K562 (cell line): ENCODE measurements at regions not wholly inside any gene's neighbourhood (a gene's known extent, or its start where the extent isn't known, plus 50 kb on each side); places are given as distances from the start of the nearest gene placed in this dataset.
A peak's percentile ranks its signal among the peaks of the same experiment; 100 is the strongest.

Experiments
- ATAC-seq: fragments of 200-7000 bp; cut with Tn5 transposase; 3 replicates; pipeline ENCODE4 v1.9.1; 2020; ENCODE audit warnings: moderate library complexity
- BruUV-seq: library from RNA; stranded (reverse); fragments of 400-500 nt; replicated peaks from 2 replicates; lab custom pipeline; 2021; lab: Mats Ljungman, UMichigan
- CTCF ChIA-PET: fragments of 300-600 bp; formaldehyde crosslinking; extraction: SDS; loops from one replicate; lab custom pipeline; 2021; ENCODE audit warnings: low intra/inter-chr PET ratio; lab: Yijun Ruan, JAX
- POLR2A ChIA-PET: fragments of 300-600, 350-650 bp; sonication (Branson Sonifier 250); formaldehyde crosslinking; extraction: SDS; loops from one replicate; lab custom pipeline; 2021; ENCODE audit warnings: antibody characterized with exemption, inconsistent platforms; lab: Yijun Ruan, JAX
- DNase-seq, 4 experiments: peaks; one replicate each; pipeline versions ENCODE4 v3.0.0 to v3.0.0-alpha.2; 2011 to 2018; ENCODE audit warnings: low spot score in 3 of 4, mixed read lengths in 3 of 4; ENCODE audit errors: extremely low read depth in 1 of 4
- FAIRE-seq: peaks from 2 replicates; lab custom pipeline; 2011; peaks lifted over from hg19 to GRCh38; lab: Jason Lieb, UNC
- H2AFZ ChIP-seq: 2 replicates; pipeline ENCODE4 v1.6.0; 2011; ENCODE audit warnings: low read depth, low read length, control low read depth, inconsistent platforms
- H3K27ac ChIP-seq: fragments of 200-600 bp; 3 replicates; pipeline ENCODE4 v1.8.0; 2011; ENCODE audit warnings: low read depth, mild to moderate bottlenecking, control low read depth, inconsistent platforms, low read length, moderate library complexity, mixed read lengths; ENCODE audit errors: extremely low read depth
- H3K27me3 ChIP-seq, 2 experiments: fragments of 300-600 bp in 1 of 2; 2 replicates in 1 of 2; 3 replicates in 1 of 2; pipeline versions ENCODE4 v1.6.0 to v1.8.0; 2011; ENCODE audit warnings: inconsistent platforms in 2 of 2, low read length in 2 of 2, mild to moderate bottlenecking in 1 of 2, mixed read lengths in 1 of 2, moderate library complexity in 1 of 2; ENCODE audit not compliant: control insufficient read depth in 2 of 2, insufficient read depth in 2 of 2
- H3K36me3 ChIP-seq: fragments of 300-600 bp; 3 replicates; pipeline ENCODE4 v1.8.0; 2011; ENCODE audit warnings: mild to moderate bottlenecking, low read length, inconsistent platforms; ENCODE audit not compliant: control insufficient read depth, insufficient read depth
- H3K4me1 ChIP-seq, 2 experiments: fragments of 200-600 bp in 1 of 2; replicated peaks in 1 of 2; 2 replicates in 1 of 2; 3 replicates in 1 of 2; pipeline versions ENCODE4 v1.5.1 to v1.8.0; 2011; ENCODE audit warnings: inconsistent platforms in 2 of 2, low read length in 2 of 2, mild to moderate bottlenecking in 1 of 2, mixed read lengths in 1 of 2, moderate library complexity in 1 of 2; ENCODE audit not compliant: control insufficient read depth in 2 of 2, insufficient read depth in 2 of 2
- H3K4me2 ChIP-seq: 2 replicates; pipeline ENCODE4 v1.6.1; 2011; ENCODE audit warnings: low read length, control low read depth, inconsistent platforms, mixed read lengths; ENCODE audit not compliant: insufficient read depth
- H3K4me3 ChIP-seq: fragments of 200-600 bp; sonication (generic), shearing (Covaris generic); 2 replicates; pipeline ENCODE4 v1.5.1; 2016; ENCODE audit warnings: control low read depth, inconsistent platforms
- H3K79me2 ChIP-seq: fragments of 200-600 bp; 3 replicates; pipeline ENCODE4 v1.8.0; 2011; ENCODE audit warnings: low read length, inconsistent platforms; ENCODE audit not compliant: control insufficient read depth, insufficient read depth
- H3K9ac ChIP-seq, 2 experiments: 2 replicates each; pipeline versions ENCODE4 v1.6.0 to v1.6.1; 2011; ENCODE audit warnings: low read depth in 2 of 2, low read length in 2 of 2, control low read depth in 1 of 2, inconsistent platforms in 1 of 2, mild to moderate bottlenecking in 1 of 2, mixed read lengths in 1 of 2; ENCODE audit not compliant: insufficient read depth in 1 of 2
- H3K9me1 ChIP-seq: one replicate; pipeline ENCODE4 v1.6.0; 2011; ENCODE audit warnings: inconsistent platforms, mild to moderate bottlenecking, low read length, moderate library complexity; ENCODE audit not compliant: control insufficient read depth, insufficient read depth
- H3K9me3 ChIP-seq: replicated peaks from 2 replicates; pipeline ENCODE4 v1.5.1; 2011; ENCODE audit warnings: low read depth, low read length, inconsistent platforms; ENCODE audit not compliant: control insufficient read depth, insufficient read depth
- H4K20me1 ChIP-seq: replicated peaks from 2 replicates; pipeline ENCODE4 v1.6.1; 2011; ENCODE audit warnings: low read length, inconsistent platforms, mixed read lengths; ENCODE audit not compliant: control insufficient read depth, insufficient read depth
- ESRRA ChIP-seq: fragments of 450-650 bp; IDR thresholded peaks from 2 replicates; pipeline ENCODE4 v1.6.1; 2014; ENCODE audit warnings: low read depth, mild to moderate bottlenecking, moderate library complexity, borderline replicate concordance
- HDAC3 ChIP-seq: fragments of 450-650 bp; IDR thresholded peaks from 2 replicates; pipeline ENCODE4 v1.6.1; 2018; ENCODE audit warnings: borderline replicate concordance, mild to moderate bottlenecking, moderate library complexity; ENCODE audit not compliant: partially characterized antibody
- SMARCC2 ChIP-seq: fragments of 450-650 bp; IDR thresholded peaks from 2 replicates; pipeline ENCODE4 v1.6.1; 2017; ENCODE audit warnings: antibody characterized with exemption, moderate library complexity, mild to moderate bottlenecking, low read depth
- SREBF2 ChIP-seq: sonication (generic); formaldehyde crosslinking; IDR thresholded peaks from 2 replicates; pipeline ENCODE4 v1.4.0; 2020; ENCODE audit warnings: mild to moderate bottlenecking, missing genetic modification reagents
- TCFL5 ChIP-seq: fragments of 250-450 bp; sonication (Bioruptor Pico); conservative IDR thresholded peaks from 2 replicates; pipeline ENCODE4 v1.6.1; 2021; ENCODE audit warnings: mild to moderate bottlenecking, moderate library complexity, matching md5 sums
- TRIM28 ChIP-seq: fragments of 450-650 bp; IDR thresholded peaks from 2 replicates; pipeline ENCODE4 v1.6.1; 2017
- ZNF77 ChIP-seq: fragments of 250-450 bp; sonication (Bioruptor Pico); IDR thresholded peaks from 2 replicates; pipeline ENCODE4 v1.5.0; 2020
- WGBS: fragments of 100-300 bp; shearing (Covaris generic); methylation state at CpG from one replicate; pipeline ENCODE4 v1.1.6; 2016; ENCODE audit warnings: low coverage, mixed read lengths; ENCODE audit not compliant: insufficient coverage; ENCODE audit errors: missing lambda C conversion rate; 5-methylcytosine and 5-hydroxymethylcytosine counted together
- in situ Hi-C: fragments of 300-500 bp; cut with MboI; formaldehyde crosslinking; loops from 4 replicates; pipeline ENCODE4 v1.15.0; 2018; ENCODE audit warnings: inconsistent platforms, mixed read lengths
- intact Hi-C: fragments of 100-400 bp; cut with micrococcal nuclease; formaldehyde crosslinking; loops from 2 replicates; pipeline ENCODE4 v1.14.2; 2022
- TF ChIP-seq, protein P1 (sequence below): sonication (generic); formaldehyde crosslinking; IDR thresholded peaks from 2 replicates; pipeline ENCODE4 v1.5.0; 2020; ENCODE audit warnings: missing genetic modification reagents

DNA sequence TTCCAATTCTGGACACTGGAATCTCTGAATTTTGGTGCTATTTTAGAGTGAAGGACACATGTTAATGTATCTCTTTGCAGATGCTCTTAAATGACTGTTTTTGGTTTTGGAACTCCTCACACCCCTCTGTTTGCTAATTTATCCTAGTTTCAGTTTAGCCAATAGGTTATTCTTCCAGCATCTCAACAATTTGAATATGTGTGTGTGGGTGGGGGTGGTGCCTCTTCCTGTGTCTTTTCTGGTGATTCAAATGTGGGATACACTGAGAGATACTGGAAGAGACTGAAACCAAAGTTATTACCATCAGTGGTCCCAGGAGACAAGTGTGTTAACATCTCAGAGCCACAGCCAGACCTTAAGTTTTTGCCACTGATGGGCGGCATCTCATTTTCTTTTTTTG, 1317.4 kb upstream of the TMEM132C start:
- Histone ChIP-seq H3K27me3 (no peaks in the 10 kb centered on the region), H3K4me1 (peaks cover 0 to 26% of the 10 kb centered on the region in 2 experiments; a peak in 4 of 5 replicates), H3K9me3 (no peaks in the 10 kb centered on the region), H3K79me2 (no peaks in the 10 kb centered on the region), H3K4me3 (no peak overlapping the region), H4K20me1 (no peaks in the 10 kb centered on the region), H3K9me1 (no peaks in the 10 kb centered on the region), H3K36me3 (no peaks in the 10 kb centered on the region), H3K4me2 (no peak overlapping the region), H3K9ac (no peak overlapping the region), H3K27ac (no peak overlapping the region), H2AFZ (no peak overlapping the region)
- POLR2A ChIA-PET, result no interaction called here
- no peak for DNase-seq
- intact Hi-C loops, result no loop called here
- FAIRE-seq, result no peak
- BruUV-seq, result no TSS peak
- CTCF ChIA-PET, result no interaction called here
- WGBS, result 56% methylated on average over 1 of the region's 1 CpG
- no peak for TF ChIP-seq HDAC3
- TF ChIP-seq SREBF2 (CRISPR knock-in tag), result no peak
- no peak for TF ChIP-seq ZNF77
- no peak for TF ChIP-seq ESRRA
- TF ChIP-seq SMARCC2, result no peak
- no peak for TF ChIP-seq TRIM28
- ATAC-seq, result no peak
- in situ Hi-C loops, result no loop called here

DNA sequence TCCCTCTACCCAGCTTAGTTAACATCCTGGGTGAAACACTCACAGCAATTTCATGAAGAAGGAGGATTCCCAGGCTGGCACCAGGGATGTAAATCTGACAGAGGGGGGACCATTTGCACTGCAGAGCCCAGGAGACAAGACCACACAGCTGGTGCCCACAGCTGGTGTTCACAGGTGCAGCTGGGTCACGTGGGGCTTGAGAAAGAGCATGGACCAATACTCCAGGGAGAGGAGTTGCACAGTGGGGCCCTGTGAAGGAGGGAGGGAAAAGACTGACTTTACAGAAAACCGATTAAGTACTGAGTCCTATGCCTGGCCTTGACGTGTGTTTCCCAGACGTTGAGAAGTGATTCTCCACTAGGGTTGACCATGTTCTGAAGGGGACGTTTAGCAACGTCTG, 1316.7 kb upstream of the TMEM132C start:
- no peaks in the 10 kb centered on the region for H3K9me1 ChIP-seq
- no peak overlapping the region for H2AFZ ChIP-seq
- no peaks in the 10 kb centered on the region for H3K27me3 ChIP-seq
- no peak overlapping the region for H3K9ac ChIP-seq
- no peaks in the 10 kb centered on the region for H3K36me3 ChIP-seq
- H3K79me2 ChIP-seq, result no peaks in the 10 kb centered on the region
- no peaks in the 10 kb centered on the region for H4K20me1 ChIP-seq
- H3K4me1 ChIP-seq, result peaks cover 0 to 22% of the 10 kb centered on the region in 2 experiments; a peak in 4 of 5 replicates
- BruUV-seq, result no TSS peak
- H3K27ac ChIP-seq, result no peak overlapping the region
- ChIA-PET POLR2A (no interaction called here), CTCF (no interaction called here)
- H3K4me3 ChIP-seq, result no peak overlapping the region
- FAIRE-seq, result no peak
- TF ChIP-seq, protein P1, sequence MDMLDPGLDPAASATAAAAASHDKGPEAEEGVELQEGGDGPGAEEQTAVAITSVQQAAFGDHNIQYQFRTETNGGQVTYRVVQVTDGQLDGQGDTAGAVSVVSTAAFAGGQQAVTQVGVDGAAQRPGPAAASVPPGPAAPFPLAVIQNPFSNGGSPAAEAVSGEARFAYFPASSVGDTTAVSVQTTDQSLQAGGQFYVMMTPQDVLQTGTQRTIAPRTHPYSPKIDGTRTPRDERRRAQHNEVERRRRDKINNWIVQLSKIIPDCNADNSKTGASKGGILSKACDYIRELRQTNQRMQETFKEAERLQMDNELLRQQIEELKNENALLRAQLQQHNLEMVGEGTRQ (CRISPR knock-in tag), result peak; percentile 41
- TF ChIP-seq TCFL5 (CRISPR knock-in tag), result no peak
- 16% methylated on average over 6 of the region's 6 CpGs for WGBS
- no peaks in the 10 kb centered on the region for H3K9me3 ChIP-seq
- in situ Hi-C loops, result no loop called here
- intact Hi-C loops, result no loop called here
- no peak for ATAC-seq
- no peak overlapping the region for H3K4me2 ChIP-seq
- no peak for DNase-seq
